Keratinocyte (primary cell): ENCODE measurements at regions not wholly inside any gene's neighbourhood (a gene's known extent, or its start where the extent isn't known, plus 50 kb on each side); places are given as distances from the start of the nearest gene placed in this dataset.

Experiments
- EZH2 ChIP-seq: IDR thresholded peaks from one replicate; pipeline ENCODE4 v1.6.1; 2012; ENCODE audit warnings: inconsistent platforms, mild to moderate bottlenecking, low read length, moderate library complexity
- TF ChIP-seq, protein P1 (sequence below), 3 experiments: IDR thresholded peaks in 1 of 3; conservative IDR thresholded peaks in 1 of 3; optimal IDR thresholded peaks in 1 of 3; 2 replicates in 2 of 3; 3 replicates in 1 of 3; pipeline versions ENCODE3 to v1.5.1; 2011; ENCODE audit warnings: low read length in 3 of 3, mild to moderate bottlenecking in 3 of 3, moderate library complexity in 2 of 3, control low read depth in 1 of 3, inconsistent platforms in 1 of 3; ENCODE audit not compliant: insufficient read depth in 2 of 3; ENCODE audit errors: extremely low read depth in 1 of 3

DNA sequence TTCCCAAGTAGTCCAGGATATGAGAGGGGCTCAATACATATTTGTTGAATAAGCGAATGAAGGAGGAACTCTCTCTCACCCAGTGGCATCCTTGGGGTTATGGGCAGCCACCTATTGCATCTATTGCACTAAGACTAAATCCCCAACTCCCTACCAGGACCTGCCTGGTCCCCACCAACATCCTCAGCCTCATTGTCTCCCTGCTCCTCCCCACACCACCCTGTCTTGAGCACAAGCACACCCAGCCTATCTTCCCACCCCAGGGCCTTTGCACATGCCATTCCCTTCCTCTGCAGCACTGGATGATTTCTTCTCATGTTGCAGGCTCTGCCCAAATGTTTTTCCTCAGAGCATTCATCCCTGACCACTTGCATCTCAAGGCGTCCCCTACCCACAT lies 133.8 kb downstream of the BARX1 start:
- TF ChIP-seq, protein P1, sequence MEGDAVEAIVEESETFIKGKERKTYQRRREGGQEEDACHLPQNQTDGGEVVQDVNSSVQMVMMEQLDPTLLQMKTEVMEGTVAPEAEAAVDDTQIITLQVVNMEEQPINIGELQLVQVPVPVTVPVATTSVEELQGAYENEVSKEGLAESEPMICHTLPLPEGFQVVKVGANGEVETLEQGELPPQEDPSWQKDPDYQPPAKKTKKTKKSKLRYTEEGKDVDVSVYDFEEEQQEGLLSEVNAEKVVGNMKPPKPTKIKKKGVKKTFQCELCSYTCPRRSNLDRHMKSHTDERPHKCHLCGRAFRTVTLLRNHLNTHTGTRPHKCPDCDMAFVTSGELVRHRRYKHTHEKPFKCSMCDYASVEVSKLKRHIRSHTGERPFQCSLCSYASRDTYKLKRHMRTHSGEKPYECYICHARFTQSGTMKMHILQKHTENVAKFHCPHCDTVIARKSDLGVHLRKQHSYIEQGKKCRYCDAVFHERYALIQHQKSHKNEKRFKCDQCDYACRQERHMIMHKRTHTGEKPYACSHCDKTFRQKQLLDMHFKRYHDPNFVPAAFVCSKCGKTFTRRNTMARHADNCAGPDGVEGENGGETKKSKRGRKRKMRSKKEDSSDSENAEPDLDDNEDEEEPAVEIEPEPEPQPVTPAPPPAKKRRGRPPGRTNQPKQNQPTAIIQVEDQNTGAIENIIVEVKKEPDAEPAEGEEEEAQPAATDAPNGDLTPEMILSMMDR (optimal IDR thresholded peaks at IDR 0.05 in 1 of 3, IDR thresholded peaks at IDR 0.05 in 1 of 3, conservative IDR thresholded peaks at IDR 0.05 in 1 of 3; ENCODE audit: extremely low read depth in 1 of 3, insufficient read depth in 2 of 3, low read length in 3 of 3) = no peak
- TF ChIP-seq EZH2 = no peak
